Chondrocyte (in vitro differentiated cells): ENCODE measurements at regions not wholly inside any gene's neighbourhood (a gene's known extent, or its start where the extent isn't known, plus 50 kb on each side); places are given as distances from the start of the nearest gene placed in this dataset.
A peak's percentile ranks its signal among the peaks of the same experiment; 100 is the strongest.

Experiments
- DNase-seq: peaks from one replicate; pipeline ENCODE4 v3.0.0; 2021; ENCODE audit warnings: mixed read lengths, low spot score
- H3K27ac Mint-ChIP-seq: one replicate; pipeline ENCODE4 v1.8.0; 2021; ENCODE audit warnings: mild to moderate bottlenecking, moderate library complexity, mixed read lengths; ENCODE audit not compliant: unreplicated experiment
- H3K27me3 Mint-ChIP-seq: 2 replicates; pipeline ENCODE4 v1.8.0; 2021; ENCODE audit warnings: low read depth, mixed read lengths
- H3K36me3 Mint-ChIP-seq: 2 replicates; pipeline ENCODE4 v1.8.0; 2021; ENCODE audit warnings: low read depth, mixed read lengths
- H3K4me1 Mint-ChIP-seq: 2 replicates; pipeline ENCODE4 v1.8.0; 2021; ENCODE audit warnings: low read depth, mild to moderate bottlenecking, mixed read lengths
- H3K4me3 Mint-ChIP-seq: one replicate; pipeline ENCODE4 v1.8.0; 2021; ENCODE audit warnings: mild to moderate bottlenecking, moderate library complexity, mixed read lengths; ENCODE audit not compliant: unreplicated experiment
- H3K9me3 Mint-ChIP-seq: 2 replicates; pipeline ENCODE4 v1.8.0; 2021; ENCODE audit warnings: low read depth, mixed read lengths
- CTCF ChIP-seq: fragments of 200-600 bp; sonication (generic); IDR thresholded peaks from 2 replicates; pipeline ENCODE4 v1.5.0; 2021; ENCODE audit warnings: antibody characterized with exemption, mild to moderate bottlenecking, moderate library complexity

- TF ChIP-seq CTCF, result no peak
- Mint-ChIP-seq H3K27ac (no peak overlapping the region), H3K27me3 (peaks cover 6% of the 10 kb centered on the region), H3K36me3 (no peaks in the 10 kb centered on the region), H3K9me3 (peaks cover 2% of the 10 kb centered on the region), H3K4me3 (no peak overlapping the region), H3K4me1 (peaks cover 11% of the 10 kb centered on the region)
- no peak for DNase-seq
These were observed 270.3 kb downstream of the KLF6 start for GRCh38 chr10:3514691-3515090.

- DNase-seq, result no peak
- Mint-ChIP-seq H3K27ac (no peak overlapping the region), H3K27me3 (peaks cover 6% of the 10 kb centered on the region), H3K4me1 (peaks cover 11% of the 10 kb centered on the region), H3K4me3 (no peak overlapping the region), H3K36me3 (no peaks in the 10 kb centered on the region), H3K9me3 (no peaks in the 10 kb centered on the region)
- TF ChIP-seq CTCF, result peak; percentile 36
These were observed 272.7 kb downstream of the KLF6 start for GRCh38 chr10:3512263-3512662.

GRCh38 chr10:3511483-3511882, 273.5 kb downstream of the KLF6 start:
- H3K9me3 Mint-ChIP-seq, result no peaks in the 10 kb centered on the region
- peaks cover 3% of the 10 kb centered on the region for H3K27me3 Mint-ChIP-seq
- TF ChIP-seq CTCF, result no peak
- peaks cover 5% of the 10 kb centered on the region for H3K4me1 Mint-ChIP-seq
- no peak for DNase-seq
- no peak overlapping the region for H3K27ac Mint-ChIP-seq
- H3K36me3 Mint-ChIP-seq, result no peaks in the 10 kb centered on the region
- no peak overlapping the region for H3K4me3 Mint-ChIP-seq

- no peak for DNase-seq
- Mint-ChIP-seq H3K27ac (no peak overlapping the region), H3K4me1 (no peaks in the 10 kb centered on the region), H3K9me3 (no peaks in the 10 kb centered on the region), H3K36me3 (no peaks in the 10 kb centered on the region), H3K27me3 (peaks cover 3% of the 10 kb centered on the region), H3K4me3 (no peak overlapping the region)
- no peak for TF ChIP-seq CTCF
These were observed 274.3 kb downstream of the KLF6 start for GRCh38 chr10:3510741-3511140.

- no peak overlapping the region for H3K27ac Mint-ChIP-seq
- H3K9me3 Mint-ChIP-seq, result no peaks in the 10 kb centered on the region
- H3K27me3 Mint-ChIP-seq, result peaks cover 1% of the 10 kb centered on the region
- H3K36me3 Mint-ChIP-seq, result no peaks in the 10 kb centered on the region
- no peak for DNase-seq
- H3K4me3 Mint-ChIP-seq, result no peak overlapping the region
- H3K4me1 Mint-ChIP-seq, result no peaks in the 10 kb centered on the region
- TF ChIP-seq CTCF, result no peak
These were observed 275.7 kb downstream of the KLF6 start for GRCh38 chr10:3509355-3509754.
